Caco-2 (cell line): ENCODE measurements at regions not wholly inside any gene's neighbourhood (a gene's known extent, or its start where the extent isn't known, plus 50 kb on each side); places are given as distances from the start of the nearest gene placed in this dataset.

ENCODE experiments used
- BruUV-seq: library from RNA; stranded (reverse); fragments of 400-500 nt; replicated peaks from 2 replicates; lab custom pipeline; 2021; lab: Mats Ljungman, UMichigan
- CTCF ChIA-PET: fragments of 300-600 bp; sonication (Branson Sonifier 250); formaldehyde crosslinking; loops from one replicate; lab custom pipeline; 2022; ENCODE audit warnings: antibody characterized with exemption; lab: Charles Lee
- POLR2A ChIA-PET: fragments of 300-600 bp; sonication (Branson Sonifier 250); formaldehyde crosslinking; loops from one replicate; lab custom pipeline; 2022; ENCODE audit warnings: antibody characterized with exemption; lab: Charles Lee
- DNase-seq, 2 experiments: peaks; one replicate each; pipeline versions ENCODE4 v3.0.0 to v3.0.0-alpha.2; 2020 to 2022
- H3K27me3 ChIP-seq: replicated peaks from 2 replicates; pipeline ENCODE4 v1.6.0; 2011; ENCODE audit warnings: low read length; ENCODE audit not compliant: control insufficient read depth, insufficient read depth
- H3K36me3 ChIP-seq: 2 replicates; pipeline ENCODE4 v1.5.1; 2011; ENCODE audit warnings: low read length; ENCODE audit not compliant: control insufficient read depth, insufficient read depth
- H3K4me1 ChIP-seq: fragments of 250-450 bp; sonication (Bioruptor Pico); 2 replicates; pipeline ENCODE4 v1.5.1; 2020; ENCODE audit warnings: mild to moderate bottlenecking
- H3K4me3 ChIP-seq: 2 replicates; pipeline ENCODE4 v1.5.1; 2011; ENCODE audit warnings: low read depth, mild to moderate bottlenecking, control low read depth, low read length
- H3K9me3 ChIP-seq: fragments of 250-450 bp; sonication (Bioruptor Pico); 2 replicates; pipeline ENCODE4 v1.5.1; 2020; ENCODE audit warnings: mild to moderate bottlenecking, moderate library complexity
- H3K27ac Mint-ChIP-seq: one replicate; pipeline ENCODE4 v1.8.0; 2022; ENCODE audit warnings: mixed read lengths; ENCODE audit not compliant: unreplicated experiment
- H3K27me3 Mint-ChIP-seq: one replicate; pipeline ENCODE4 v1.8.0; 2022; ENCODE audit warnings: mixed read lengths; ENCODE audit not compliant: insufficient read depth, unreplicated experiment
- H3K36me3 Mint-ChIP-seq: one replicate; pipeline ENCODE4 v1.8.0; 2022; ENCODE audit warnings: mild to moderate bottlenecking, mixed read lengths; ENCODE audit not compliant: insufficient read depth, unreplicated experiment
- H3K4me1 Mint-ChIP-seq: one replicate; pipeline ENCODE4 v1.8.0; 2022; ENCODE audit warnings: low read depth, mixed read lengths; ENCODE audit not compliant: unreplicated experiment
- H3K4me3 Mint-ChIP-seq: one replicate; pipeline ENCODE4 v1.8.0; 2022; ENCODE audit warnings: mild to moderate bottlenecking, moderate library complexity, mixed read lengths; ENCODE audit not compliant: unreplicated experiment
- H3K9me3 Mint-ChIP-seq: one replicate; pipeline ENCODE4 v1.8.0; 2022; ENCODE audit warnings: mixed read lengths; ENCODE audit not compliant: unreplicated experiment
- CTCF ChIP-seq, 2 experiments: fragments of 200-600 bp in 1 of 2; IDR thresholded peaks; 1 replicate in 1 of 2; 2 replicates in 1 of 2; pipeline versions ENCODE4 v1.5.1 to v1.8.0; 2011 to 2022; ENCODE audit warnings: antibody characterized with exemption in 1 of 2, control low read depth in 1 of 2, inconsistent platforms in 1 of 2, low read depth in 1 of 2, low read length in 1 of 2, mild to moderate bottlenecking in 1 of 2, moderate library complexity in 1 of 2; ENCODE audit not compliant: insufficient read depth in 1 of 2, severe bottlenecking in 1 of 2, unreplicated experiment in 1 of 2
- intact Hi-C: fragments of 100-400 bp; cut with micrococcal nuclease; formaldehyde crosslinking; loops from one replicate; pipeline ENCODE4 v1.10.0; 2022; ENCODE audit not compliant: unreplicated experiment

DNA sequence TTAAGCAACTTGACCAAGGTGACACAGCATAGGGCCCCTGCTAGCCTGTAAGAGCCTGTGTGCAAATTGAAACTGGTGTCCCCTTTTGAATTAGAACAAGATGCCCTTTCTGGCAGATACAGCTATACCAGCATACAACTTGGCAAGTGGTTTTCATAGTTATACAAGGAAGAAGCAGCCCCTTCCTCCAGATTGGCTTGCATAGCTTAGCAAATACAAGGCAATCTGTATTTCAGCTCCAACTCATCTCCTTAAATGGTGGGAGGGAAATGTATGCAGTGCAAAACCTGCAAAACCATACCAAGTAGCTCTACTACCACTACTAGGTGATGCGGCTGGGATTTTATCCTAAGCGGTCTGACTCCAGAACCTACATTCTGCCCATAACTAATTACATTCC lies 427.1 kb downstream of the HAPSTR1 start:
- peaks cover 9% of the 10 kb centered on the region for H3K4me1 Mint-ChIP-seq
- intact Hi-C loops: no loop called here
- no TSS peak for BruUV-seq
- no peak for TF ChIP-seq CTCF (IDR thresholded peaks at IDR 0.05; ENCODE audit: insufficient read depth in 1 of 2, low read depth in 1 of 2, low read length in 1 of 2, severe bottlenecking in 1 of 2, unreplicated experiment in 1 of 2)
- Histone ChIP-seq H3K4me3 (no peak overlapping the region), H3K36me3 (no peaks in the 10 kb centered on the region), H3K9me3 (no peaks in the 10 kb centered on the region), H3K4me1 (0 out of 2 replicates have a peak, but pooled peaks cover 10% of the 10 kb centered on the region), H3K27me3 (no peaks in the 10 kb centered on the region)
- H3K27ac Mint-ChIP-seq: no peak overlapping the region
- POLR2A ChIA-PET: no interaction called here
- peaks cover 13% of the 10 kb centered on the region for H3K9me3 Mint-ChIP-seq
- DNase-seq: no peak
- no peak overlapping the region for H3K4me3 Mint-ChIP-seq
- CTCF ChIA-PET: no interaction called here
- H3K36me3 Mint-ChIP-seq: no peaks in the 10 kb centered on the region
- H3K27me3 Mint-ChIP-seq: no peaks in the 10 kb centered on the region

- H3K36me3 Mint-ChIP-seq: peaks cover 3% of the 10 kb centered on the region
- peaks cover 33% of the 10 kb centered on the region for H3K4me1 Mint-ChIP-seq
- peaks cover 41% of the 10 kb centered on the region for H3K9me3 Mint-ChIP-seq
- intact Hi-C loops: no loop called here
- POLR2A ChIA-PET: no interaction called here
- CTCF ChIA-PET: no interaction called here
- no peaks in the 10 kb centered on the region for H3K27me3 Mint-ChIP-seq
- Histone ChIP-seq H3K4me3 (no peak overlapping the region), H3K4me1 (peaks cover 14% of the 10 kb centered on the region), H3K27me3 (no peaks in the 10 kb centered on the region), H3K9me3 (no peaks in the 10 kb centered on the region), H3K36me3 (no peaks in the 10 kb centered on the region)
- no TSS peak for BruUV-seq
- DNase-seq: no peak
- H3K4me3 Mint-ChIP-seq: no peak overlapping the region
- no peak for TF ChIP-seq CTCF (IDR thresholded peaks at IDR 0.05; ENCODE audit: insufficient read depth in 1 of 2, low read depth in 1 of 2, low read length in 1 of 2, severe bottlenecking in 1 of 2, unreplicated experiment in 1 of 2)
- H3K27ac Mint-ChIP-seq: no peak overlapping the region
These were observed 430.4 kb downstream of the HAPSTR1 start for GRCh38 chr16:9521749-9522370.

DNA sequence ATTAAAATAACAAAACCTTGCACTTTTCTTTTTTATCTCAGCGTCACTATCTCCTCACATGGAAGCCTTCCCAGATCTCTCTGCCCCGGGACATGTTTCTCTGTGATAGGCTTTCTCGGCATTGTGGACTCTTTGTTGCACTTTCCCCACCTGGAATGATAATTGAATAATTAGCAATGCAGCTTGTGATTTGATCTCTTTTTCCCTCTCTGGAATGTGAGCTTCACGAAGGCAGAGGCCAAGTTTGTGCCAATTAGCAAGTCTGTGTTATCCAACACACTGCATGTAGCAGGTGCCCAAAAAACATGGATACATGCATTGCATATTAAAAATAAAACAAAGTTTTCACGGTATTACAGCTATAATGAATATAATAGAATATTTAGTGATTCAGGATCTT lies 431.2 kb downstream of the HAPSTR1 start:
- Histone ChIP-seq H3K4me1 (peaks cover 22% of the 10 kb centered on the region), H3K9me3 (no peaks in the 10 kb centered on the region), H3K27me3 (no peaks in the 10 kb centered on the region), H3K36me3 (no peaks in the 10 kb centered on the region), H3K4me3 (no peak overlapping the region)
- H3K27me3 Mint-ChIP-seq: no peaks in the 10 kb centered on the region
- peaks cover 6% of the 10 kb centered on the region for H3K36me3 Mint-ChIP-seq
- no peak overlapping the region for H3K27ac Mint-ChIP-seq
- H3K4me3 Mint-ChIP-seq: no peak overlapping the region
- no TSS peak for BruUV-seq
- ChIA-PET POLR2A (no interaction called here), CTCF (interaction anchor here (0.7 kb wide), 1 partner anchor 181 kb away, joined by 6 read pairs; no protein-coding TSS in a partner anchor)
- peaks cover 43% of the 10 kb centered on the region for H3K9me3 Mint-ChIP-seq
- H3K4me1 Mint-ChIP-seq: peaks cover 33% of the 10 kb centered on the region
- intact Hi-C loops: no loop called here
- no peak for TF ChIP-seq CTCF (IDR thresholded peaks at IDR 0.05; ENCODE audit: insufficient read depth in 1 of 2, low read depth in 1 of 2, low read length in 1 of 2, severe bottlenecking in 1 of 2, unreplicated experiment in 1 of 2)
- no peak for DNase-seq
